HG02973 (cell line): ENCODE measurements at regions not wholly inside any gene's neighbourhood (a gene's known extent, or its start where the extent isn't known, plus 50 kb on each side); places are given as distances from the start of the nearest gene placed in this dataset.
A peak's percentile ranks its signal among the peaks of the same experiment; 100 is the strongest.

Source experiments
- ATAC-seq: cut with Tn5 transposase; IDR thresholded peaks from one replicate; pipeline ENCODE4 v1.9.1; 2021; ENCODE audit warnings: moderate library complexity; ENCODE audit not compliant: unreplicated experiment

DNA sequence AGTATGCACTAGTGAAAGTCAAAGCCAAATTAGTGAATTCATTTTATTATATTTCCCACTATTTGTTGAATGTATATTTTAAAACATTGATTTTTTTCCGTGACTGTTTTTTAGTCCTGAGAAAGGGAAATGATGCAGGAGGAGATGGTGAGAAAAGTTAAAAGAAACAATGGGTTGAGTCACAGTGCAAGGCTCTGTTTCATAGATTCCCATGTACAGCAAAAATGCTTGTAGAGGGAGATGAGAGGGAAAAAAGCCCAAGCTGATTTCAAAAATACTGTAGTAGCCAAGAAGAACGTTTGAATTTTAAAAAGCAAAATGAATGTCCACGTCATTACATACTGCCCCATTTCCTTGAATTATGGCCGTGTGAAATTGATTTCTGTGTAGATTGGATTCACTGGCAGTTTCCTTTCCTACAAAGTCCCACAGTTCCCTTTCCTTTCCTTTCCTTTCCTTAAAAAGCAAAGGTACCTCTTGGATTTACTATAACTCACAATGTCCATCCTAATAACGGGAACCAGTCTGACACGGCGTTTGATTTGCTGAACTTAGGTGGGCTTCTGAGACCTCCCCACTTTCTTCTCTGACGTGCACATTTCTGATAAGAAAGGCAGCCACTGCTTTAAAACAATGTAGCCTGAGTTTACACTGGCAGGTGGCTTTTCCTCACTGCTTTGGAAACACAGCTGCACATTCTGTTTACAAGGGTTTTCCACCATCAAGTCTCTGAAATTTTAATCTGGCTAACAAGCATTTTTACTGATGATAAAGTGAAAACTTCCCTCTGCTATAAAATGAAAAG is 63.7 kb downstream of the SPCS3 start:
- no peak for ATAC-seq

DNA sequence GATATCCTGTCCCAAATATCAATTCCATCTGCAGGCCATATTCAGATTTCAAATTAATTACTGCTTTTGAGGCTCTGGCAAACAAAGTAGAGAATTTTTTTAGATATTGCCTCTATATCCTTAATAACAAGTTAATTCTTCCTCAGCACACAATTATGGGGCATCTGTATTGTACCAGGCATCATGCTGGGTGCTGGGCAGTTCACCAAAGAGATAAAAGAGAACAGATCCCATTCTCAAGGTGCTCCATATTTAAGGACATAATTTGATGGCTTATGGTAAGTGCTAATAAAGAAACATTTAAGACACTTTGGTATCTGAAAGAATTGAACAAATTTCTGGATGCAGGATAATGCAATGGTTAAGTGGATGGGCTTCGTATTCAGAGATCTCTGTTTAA is 65.8 kb downstream of the SPCS3 start:
- no peak for ATAC-seq

DNA sequence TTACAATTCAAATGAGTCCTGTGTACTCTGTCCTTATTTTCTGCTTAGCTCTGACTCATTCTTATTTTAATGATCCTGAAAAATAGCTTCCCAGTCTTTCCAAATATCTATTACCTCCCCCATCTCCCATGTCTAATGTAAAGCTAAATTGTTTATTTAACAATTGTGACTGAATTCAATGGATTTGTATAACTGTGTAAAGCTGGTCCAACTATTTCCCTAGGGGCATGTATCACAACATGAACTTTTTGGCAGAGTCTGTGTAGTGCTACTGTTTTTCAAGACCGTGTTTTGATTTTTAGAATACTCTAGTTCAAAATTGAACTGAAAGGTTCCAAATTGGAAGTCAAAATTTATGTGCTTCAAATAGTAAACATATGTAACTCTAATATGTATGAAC is 67.8 kb downstream of the SPCS3 start:
- ATAC-seq = no peak

DNA sequence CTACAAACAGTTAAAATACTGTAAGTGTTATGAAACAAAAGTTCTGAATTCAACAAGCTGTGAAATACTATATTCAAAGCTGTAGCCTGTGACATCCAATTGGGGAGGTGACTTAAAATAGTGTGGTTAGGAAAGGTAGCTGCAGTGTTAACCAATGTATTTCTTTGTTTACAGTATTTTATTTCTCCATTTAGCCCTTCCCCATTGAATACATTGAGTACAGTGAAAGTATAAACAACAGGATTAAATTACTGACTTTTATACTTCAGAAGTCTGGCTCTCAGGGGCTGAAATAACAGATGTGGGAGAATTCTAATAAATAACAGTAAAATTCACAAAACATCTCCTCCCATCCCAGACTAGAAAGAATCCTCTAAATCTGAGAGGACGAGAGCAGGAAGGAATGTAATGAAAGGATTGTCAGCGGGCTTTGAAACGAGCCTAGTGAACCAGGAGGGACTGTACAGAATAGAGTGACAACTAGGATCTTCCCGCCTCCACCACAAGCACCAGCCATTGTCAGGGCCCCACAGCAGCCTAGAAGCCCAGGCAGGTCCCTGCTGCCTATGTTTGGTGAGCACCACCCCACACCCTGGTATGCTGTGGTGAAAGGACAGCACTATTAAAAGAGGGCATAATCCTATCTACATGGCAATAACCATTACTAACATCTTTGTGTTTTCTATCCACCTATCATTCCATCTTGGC is 73.7 kb downstream of the SPCS3 start:
- ATAC-seq = no peak

DNA sequence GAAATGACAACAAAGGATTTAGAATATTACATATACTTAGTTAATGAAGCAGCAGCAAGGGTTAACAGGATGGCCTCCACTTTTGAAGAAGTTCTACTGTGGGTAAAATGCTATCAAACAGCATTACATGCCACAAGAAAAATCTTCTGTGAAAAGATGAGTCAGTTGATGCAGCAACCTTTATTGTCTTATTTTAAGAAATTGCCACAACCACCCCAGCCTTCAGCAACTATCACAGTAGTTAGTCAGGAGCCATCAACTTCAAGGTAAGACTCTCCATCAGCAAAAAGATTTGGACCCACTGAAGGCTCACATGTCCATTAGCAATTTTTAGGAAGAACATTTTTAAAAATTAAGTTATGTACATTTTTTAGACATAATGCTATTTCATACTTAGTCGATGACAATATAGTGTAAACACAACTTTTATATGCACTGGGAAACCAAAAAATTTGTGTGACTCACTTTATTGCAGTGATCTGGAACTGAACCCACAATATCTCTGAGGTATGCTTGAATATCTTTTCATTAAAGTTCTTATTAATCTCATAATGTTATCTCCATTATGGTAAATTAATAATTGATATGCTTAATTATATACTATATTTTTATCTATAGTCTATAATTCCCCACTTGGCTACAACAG is 81.2 kb downstream of the SPCS3 start:
- no peak for ATAC-seq

DNA sequence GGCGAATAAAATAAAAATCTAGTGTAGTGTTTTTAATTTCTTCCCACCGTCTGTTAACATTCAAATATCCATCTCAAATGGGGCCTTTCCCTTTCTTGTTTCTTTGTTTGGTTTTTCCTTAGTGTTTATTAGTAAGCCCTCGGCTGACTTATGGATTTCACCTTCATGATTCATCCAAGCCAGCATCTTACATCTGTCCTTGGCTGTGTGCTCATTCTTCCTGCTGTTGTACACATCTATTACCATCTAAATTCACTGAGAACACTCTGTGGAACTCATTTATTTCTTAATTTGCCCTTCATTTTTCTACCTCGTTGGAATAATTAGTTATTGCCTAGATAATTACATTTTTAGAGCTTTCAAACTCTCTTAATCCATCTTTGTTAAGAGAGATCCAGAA is 84.9 kb downstream of the SPCS3 start:
- no peak for ATAC-seq

DNA sequence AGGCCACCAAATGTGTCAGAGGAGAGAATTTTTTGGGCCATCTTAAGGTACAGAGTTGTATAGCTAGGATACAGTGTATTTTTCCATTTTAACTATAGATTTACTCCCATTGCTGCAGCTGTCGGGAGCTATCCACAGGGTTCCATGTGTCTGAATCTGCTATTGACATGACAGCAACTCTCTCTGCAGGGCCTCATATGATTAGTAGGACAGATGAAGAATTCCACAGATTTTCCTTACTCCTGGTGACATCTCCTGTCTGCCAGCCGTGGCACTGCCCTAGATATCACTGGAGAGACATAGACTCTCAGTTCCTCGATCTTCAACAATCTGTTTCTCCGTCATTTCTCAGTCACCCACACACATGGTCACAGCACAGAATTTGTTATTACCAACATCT is 86.5 kb downstream of the SPCS3 start:
- ATAC-seq = no peak

DNA sequence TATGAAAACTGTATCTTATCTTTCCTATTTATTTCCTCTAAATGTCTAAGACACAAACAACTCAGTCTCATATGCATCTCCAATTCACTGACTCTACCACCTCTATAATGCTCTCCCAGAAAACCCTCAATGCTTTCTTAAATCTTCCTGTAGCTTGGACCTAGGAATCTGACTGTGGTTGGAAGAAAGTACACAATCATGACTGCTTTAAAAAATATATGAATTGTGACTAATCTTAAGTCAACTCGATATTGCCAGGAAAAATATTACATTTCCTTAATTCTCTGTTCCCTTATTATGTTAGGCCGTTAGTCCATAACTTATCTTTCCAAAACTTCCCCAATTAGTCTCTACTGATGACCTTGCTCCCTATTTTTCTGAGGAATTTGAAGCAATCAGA is 87.0 kb downstream of the SPCS3 start:
- ATAC-seq = no peak

DNA sequence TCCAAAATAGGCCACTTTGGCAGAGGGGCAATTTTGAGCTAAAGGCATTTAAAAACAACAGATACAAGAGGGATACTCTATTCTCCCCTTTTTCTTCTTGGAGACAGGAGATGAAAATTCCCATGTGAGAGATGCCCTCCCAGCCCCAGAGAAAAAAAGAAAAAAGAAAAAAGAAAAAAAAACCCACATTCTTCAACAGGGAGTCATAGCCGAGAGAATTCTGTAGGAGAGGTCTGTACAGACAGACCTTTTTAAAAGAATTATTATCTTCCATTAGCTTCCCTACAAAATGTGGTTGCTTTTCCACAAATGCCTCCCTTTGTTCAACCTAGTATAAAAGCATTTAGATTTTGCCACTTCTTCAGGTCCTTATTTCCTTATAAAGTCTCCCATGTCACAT is 89.9 kb downstream of the SPCS3 start:
- ATAC-seq = no peak

DNA sequence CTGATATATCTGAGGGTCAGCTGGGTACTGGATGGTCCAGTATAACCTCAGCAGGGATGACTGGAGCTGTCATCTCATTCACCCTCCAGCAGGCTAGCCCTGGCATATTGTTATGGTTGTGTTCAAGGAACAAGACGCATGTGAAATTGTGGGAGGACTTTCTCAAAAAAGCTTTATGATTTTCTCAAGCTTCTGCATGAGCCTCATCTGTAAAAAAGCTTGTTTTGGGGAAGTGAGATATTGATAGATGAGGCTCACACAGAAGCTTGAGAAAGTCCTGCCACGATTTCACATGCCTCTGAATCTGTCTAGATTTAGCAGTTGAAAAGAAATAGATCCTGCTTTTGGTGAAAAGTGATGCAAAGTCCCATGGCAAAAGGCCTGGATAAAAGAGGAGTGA is 93.4 kb downstream of the SPCS3 start:
- no peak for ATAC-seq

DNA sequence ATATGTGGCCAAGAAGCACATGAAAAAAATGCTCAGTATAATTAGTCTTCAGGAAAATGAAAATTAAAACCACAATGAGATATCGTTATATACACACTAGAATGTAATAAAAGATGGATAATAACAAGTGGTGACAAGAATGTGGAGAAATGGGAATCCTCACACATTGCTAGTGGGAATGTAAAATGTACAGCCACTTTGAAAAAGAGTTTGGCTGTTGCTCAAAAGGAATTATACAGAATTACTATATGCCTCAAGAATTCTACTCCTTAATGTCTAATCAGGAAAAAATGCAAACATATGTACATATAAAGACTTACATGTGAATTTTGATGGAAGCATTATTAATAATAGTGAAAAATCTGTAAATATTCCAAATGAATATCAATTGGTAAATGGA is 102.2 kb downstream of the SPCS3 start:
- no peak for ATAC-seq

DNA sequence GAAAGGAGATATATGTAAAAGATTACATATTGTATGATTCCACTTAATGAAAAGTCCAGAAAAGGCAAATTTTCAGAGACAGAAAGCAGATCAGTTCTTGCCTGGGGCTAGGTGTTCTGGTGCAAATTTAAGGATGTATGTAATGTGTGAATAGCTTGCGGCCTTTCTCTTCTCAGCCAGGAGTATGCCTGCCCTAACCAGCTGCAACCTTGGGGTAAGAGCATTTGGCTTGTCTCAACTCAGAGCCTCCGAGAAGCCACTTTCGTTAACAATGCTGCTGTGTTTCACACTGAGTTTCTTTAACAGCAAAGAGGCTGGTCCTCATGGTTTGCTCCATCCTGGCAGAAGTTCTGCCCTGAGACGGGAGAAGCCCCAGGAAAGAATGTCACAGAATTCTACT is 102.7 kb downstream of the SPCS3 start:
- no peak for ATAC-seq

DNA sequence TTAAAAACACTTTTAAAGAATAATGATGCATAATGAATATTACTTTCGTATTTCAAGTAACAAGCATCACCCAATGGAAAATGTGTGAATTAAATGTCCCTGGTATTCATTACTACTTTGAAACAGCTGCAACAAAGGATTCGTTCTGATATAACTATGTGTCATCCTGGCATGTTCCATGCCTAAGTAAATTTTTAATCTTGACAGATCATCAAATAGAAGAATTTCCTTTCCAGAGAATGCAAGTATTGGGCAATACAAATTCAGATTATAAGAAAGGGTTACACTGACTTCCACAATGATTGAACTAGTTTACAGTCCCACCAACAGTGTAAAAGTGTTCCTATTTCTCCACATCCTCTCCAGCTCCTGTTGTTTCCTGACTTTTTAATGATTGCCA is 105.3 kb downstream of the SPCS3 start:
- no peak for ATAC-seq

DNA sequence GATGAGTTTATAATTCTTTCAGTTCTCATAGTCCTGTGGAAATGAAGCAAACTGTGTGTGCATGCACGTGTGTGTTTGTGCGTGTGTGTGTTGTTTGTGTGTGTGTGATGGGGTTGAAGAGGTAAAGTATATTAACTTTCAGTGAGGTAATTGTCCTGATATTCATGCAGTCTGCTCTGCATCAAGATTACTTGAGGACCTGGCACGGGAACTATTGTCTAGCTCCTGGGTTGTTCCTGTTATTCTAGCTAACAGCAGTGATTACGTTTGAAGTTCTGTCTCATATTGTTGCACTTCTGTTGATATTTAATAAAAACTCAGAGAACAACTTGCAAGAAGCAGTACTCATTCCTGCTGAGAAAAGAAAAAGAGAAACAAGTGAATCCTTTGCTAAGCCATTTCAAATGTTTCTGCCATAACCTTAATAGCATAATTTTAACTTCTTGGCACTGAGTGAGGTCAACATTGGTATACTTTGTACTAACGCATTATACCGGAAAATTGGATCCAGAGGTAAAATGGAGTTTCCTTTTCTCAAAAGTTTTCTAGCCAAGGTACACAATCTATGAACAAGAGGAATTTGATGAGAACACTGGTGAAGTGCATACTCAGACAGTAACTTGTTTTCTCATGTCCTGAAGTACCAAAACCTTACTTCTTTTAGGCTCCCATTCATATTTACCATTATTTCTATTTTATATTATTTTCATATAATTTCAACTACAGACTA is 113.2 kb downstream of the SPCS3 start:
- no peak for ATAC-seq

DNA sequence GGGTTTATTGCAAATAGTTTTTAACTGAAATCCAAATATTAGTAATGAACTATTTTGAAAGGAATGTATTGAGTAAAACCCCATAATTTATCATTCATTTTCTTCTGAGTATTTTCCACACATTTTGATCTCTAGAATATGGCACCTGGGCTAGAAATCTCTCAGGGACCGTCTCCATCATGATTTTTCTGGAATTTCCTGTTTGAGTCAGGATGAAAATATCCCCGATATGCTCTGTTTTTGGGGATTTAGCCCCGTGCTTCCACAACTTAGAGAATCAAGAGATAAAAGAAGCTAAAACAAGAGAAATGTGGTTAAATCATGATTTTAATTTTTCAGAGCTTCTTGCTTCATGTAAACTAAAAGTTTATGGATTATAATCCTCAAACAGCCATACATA is 114.2 kb downstream of the SPCS3 start:
- ATAC-seq = no peak

DNA sequence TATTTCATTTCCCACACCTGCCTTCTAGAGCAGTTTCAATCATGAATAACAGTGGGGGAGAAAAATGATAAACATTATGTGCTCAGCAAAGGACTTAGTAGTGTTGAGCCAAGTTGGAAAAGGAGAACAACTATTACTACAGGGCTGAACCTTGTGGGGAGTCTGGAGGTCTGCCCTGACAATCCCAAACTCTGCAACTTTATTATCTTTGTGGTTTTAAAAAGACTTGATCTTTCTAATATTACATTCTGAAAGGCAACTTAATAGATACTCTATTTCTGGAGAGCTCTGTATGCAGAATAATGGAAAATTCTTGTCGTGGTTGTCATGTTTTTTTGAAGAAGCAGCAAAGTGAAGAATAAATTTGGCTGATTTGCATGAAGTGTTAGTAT is 116.1 kb downstream of the SPCS3 start:
- no peak for ATAC-seq

DNA sequence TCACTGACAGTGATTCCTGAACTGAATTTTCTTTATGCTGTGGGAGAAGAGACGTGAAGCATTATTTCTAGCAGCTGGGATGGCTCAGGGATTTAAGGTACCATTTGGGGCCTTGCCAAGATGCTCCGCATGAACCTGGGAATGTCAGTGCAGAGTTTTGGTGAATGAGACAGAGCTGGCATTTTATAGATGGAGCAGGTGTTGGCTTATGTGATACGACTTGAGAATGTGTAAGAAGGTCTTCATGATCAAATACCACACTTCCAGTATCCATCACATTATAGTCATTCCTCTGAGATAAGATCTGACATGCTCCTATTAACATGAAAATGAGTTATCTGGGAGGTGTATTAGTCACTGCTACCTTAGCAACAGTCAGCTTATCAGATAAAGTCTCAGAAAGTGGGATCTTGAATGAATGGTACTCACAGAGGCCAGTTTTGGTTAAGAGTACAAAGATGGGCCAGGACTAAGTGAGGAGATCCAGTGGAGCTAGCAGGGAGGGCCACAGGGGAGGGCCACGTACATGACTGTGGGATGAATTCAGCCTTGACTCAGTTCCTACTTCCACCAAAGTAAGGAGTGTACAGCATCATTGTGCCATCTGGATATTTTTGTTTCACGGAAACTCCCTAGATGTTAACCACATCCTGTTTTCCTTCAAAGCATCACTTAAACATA is 116.7 kb downstream of the SPCS3 start:
- ATAC-seq = peak; percentile 47

DNA sequence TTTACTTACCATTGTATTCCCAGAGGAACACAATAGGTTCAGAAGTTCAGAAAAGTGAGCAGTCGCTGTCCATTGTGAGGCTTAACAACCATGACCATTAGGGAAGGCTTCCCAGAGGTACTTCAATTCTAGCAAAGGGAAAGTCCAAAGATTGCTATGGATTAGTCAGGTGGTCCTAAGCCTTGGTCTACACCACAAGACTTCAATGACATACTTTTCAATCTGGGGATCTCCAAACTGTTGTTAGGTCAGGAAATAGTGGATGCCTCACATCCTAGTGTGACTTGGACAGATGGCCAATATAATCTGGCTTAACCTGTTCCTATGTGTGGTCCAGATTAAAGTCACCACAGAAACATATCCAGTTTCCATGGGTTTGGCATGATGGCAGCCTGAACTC is 118.0 kb downstream of the SPCS3 start:
- ATAC-seq = no peak

DNA sequence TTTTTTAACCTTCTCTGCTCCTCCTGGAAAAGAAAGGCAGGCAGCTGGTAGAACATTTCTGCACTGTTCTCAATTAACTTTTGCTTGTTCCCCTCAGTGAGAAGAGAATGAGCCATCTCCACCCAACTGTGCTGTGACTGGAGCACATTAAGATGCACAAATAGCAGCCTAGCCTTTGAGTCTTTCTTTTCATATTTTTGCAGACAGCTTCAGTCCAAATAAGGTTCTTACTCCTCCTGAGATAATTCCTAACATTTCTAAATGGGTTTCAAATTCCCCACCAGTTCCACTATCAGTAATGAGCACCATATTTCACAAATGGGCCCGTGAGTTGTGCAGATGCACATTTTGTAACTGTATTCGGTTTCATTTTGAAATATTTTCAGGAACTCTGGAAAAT is 118.6 kb downstream of the SPCS3 start:
- no peak for ATAC-seq

DNA sequence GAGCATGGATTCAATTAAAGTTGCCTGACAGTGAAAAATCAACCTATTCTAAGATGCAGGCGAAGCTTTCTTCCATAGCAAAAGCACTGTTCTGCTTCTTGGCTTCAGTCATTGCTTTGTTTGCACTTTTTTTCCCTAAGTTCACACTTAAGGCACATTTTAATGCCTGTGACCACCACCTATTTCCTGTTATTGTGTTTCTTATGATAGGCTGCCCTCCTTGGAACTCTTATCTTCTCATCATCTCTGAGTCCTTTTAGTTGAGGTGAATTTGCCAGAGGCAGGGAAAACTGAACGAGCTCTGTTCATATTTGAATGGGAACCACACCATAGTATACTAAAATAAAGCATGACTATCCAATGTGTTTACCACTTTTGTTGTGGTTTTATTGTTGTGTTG is 119.8 kb downstream of the SPCS3 start:
- no peak for ATAC-seq

DNA sequence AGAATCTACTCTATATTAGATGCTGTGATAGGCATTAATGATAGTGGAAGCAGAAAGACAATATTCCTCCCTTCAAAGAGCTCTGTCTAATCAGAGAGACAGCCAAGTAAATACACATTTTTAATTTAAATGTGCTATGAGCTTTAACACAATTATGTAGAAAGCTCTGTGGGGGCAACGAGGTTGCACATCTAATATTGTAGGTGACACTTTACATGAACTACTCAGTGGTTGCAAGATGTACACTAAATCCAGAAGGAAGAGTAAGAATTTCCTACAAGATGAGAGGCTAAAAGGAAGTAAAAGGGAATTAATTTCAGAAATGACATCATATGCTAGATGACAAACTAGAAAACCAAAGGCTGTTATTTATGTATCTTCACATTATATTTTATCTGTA is 120.9 kb downstream of the SPCS3 start:
- ATAC-seq = no peak
